ENCODE measurements at regions not wholly inside any gene's neighbourhood (a gene's known extent, or its start where the extent isn't known, plus 50 kb on each side); places are given as distances from the start of the nearest gene placed in this dataset.
"Not testable (repeated sequence)": the region's sequence is repeated elsewhere in the genome, so short reads cannot be mapped to it uniquely, and the experiment has no call there.

DNA sequence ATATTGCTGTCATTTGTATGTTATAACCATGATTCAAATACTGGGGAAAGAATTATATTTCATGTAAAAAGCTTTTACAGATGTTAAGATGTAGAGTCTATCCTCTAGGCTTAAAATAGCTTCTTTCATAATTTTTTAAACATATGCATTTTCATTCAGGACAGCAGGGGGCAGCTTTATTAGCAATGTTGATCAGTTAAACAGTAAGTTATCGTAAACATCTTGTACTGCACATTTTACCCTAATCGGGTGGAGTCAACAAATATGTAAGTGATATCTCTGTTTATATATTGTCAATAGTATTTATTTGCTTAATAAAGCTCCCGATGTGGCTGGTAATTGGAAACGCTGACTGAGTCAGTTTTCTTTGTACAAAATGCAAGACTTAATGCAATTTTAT lies 142.5 kb upstream of the MED14 start:
- H3K4me3 ChIP-seq (ENCODE audit: low read depth, low read length), result no peak overlapping the region
- TF ChIP-seq, protein P1, sequence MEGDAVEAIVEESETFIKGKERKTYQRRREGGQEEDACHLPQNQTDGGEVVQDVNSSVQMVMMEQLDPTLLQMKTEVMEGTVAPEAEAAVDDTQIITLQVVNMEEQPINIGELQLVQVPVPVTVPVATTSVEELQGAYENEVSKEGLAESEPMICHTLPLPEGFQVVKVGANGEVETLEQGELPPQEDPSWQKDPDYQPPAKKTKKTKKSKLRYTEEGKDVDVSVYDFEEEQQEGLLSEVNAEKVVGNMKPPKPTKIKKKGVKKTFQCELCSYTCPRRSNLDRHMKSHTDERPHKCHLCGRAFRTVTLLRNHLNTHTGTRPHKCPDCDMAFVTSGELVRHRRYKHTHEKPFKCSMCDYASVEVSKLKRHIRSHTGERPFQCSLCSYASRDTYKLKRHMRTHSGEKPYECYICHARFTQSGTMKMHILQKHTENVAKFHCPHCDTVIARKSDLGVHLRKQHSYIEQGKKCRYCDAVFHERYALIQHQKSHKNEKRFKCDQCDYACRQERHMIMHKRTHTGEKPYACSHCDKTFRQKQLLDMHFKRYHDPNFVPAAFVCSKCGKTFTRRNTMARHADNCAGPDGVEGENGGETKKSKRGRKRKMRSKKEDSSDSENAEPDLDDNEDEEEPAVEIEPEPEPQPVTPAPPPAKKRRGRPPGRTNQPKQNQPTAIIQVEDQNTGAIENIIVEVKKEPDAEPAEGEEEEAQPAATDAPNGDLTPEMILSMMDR (IDR thresholded peaks at IDR 0.05; ENCODE audit: low read depth, low read length), result peak; percentile 10; the same call in 1 of the 2 replicates

DNA sequence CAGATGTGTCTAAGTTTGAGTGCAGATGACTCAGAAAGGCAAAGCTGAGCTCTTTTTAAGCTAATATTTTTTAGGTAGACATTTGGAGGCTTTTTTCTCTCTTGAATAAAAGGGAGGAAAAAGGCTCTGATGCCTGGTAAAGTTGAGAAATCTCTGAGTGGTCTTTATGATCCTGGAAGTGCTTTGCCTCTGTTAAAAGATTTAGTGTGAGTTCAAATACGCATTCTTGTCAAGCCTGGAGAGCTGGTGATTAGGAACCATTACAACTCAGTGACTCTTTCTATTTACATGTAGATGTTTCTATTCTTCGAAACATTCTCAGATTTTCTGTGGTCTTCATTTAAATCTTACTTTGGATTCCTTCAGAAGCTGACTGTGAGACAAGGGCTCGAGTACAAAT lies 143.4 kb upstream of the MED14 start:
- TF ChIP-seq, protein P1 (IDR thresholded peaks at IDR 0.05; ENCODE audit: low read depth, low read length), result no peak
- H3K4me3 ChIP-seq (ENCODE audit: low read depth, low read length), result no peak overlapping the region

DNA sequence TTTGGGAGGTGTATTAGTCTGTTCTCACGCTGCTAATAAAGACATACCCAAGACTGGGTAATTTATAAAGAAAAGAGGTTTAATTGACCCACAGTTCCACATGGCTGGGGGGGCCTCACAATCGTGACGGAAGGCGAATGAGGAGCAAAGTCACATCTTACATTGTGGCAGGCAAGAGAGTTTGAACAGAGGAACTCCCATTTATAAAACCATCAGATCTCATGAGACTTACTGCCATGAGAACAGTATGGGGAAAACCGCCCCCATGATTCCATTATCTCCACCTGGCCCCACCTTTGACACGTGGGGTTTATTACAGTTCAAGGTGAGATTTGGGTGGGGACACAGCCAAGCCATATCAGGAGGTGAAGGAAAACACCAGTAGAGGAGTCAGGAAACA lies 143.8 kb upstream of the MED14 start:
- H3K4me3 ChIP-seq (ENCODE audit: low read depth, low read length), result not testable (repeated sequence)

DNA sequence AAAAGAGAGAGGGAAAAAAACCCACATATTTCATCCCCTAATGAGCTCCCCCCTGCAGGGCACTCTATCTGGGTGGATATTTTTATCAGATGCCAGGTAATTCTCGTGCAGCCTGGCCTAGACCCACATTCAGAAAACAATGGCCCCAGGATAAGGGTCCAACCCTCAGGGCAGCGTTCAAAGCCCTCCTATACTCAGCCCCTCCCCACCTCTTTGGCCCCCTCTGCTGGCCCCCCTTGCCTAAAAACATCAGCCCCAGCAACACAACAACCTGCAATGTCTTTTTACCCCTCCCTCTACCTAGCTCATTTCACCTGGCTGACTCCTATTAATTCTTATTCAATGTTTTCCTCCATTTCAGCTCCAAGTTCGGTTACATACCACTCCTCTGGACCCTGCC lies 145.4 kb upstream of the MED14 start:
- TF ChIP-seq, protein P1 (IDR thresholded peaks at IDR 0.05; ENCODE audit: low read depth, low read length), result no peak
- no peak overlapping the region for H3K4me3 ChIP-seq (ENCODE audit: low read depth, low read length)

DNA sequence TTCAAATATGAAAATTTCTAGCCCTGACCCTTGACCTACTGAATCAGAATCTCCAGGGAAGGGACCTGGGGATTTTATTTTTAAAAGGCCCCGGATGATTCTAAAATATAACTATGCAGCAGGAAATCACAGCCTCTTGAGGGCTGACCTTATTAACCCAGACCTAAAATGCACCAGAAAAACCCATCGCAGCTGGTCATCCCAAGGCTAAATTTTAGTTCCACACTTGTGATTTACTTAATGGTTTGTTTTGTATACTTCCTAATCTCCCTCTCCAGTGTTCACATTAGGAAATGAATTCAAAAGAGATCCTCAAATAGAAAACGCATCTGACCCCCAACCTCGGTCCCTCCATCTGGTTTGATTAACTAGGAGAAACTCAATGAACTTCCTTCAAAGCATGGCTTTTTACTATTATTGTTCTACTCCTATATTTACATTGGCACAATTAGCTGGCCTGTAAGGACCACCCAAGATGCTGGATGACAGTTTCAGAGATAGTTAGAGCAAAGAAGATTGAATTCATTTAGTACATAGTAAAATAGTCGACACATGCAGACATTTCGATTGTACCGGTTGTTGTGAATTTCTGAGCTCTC lies 147.8 kb upstream of the MED14 start:
- TF ChIP-seq, protein P1 (IDR thresholded peaks at IDR 0.05; ENCODE audit: low read depth, low read length), result no peak
- H3K4me3 ChIP-seq (ENCODE audit: low read depth, low read length), result no peak overlapping the region

DNA sequence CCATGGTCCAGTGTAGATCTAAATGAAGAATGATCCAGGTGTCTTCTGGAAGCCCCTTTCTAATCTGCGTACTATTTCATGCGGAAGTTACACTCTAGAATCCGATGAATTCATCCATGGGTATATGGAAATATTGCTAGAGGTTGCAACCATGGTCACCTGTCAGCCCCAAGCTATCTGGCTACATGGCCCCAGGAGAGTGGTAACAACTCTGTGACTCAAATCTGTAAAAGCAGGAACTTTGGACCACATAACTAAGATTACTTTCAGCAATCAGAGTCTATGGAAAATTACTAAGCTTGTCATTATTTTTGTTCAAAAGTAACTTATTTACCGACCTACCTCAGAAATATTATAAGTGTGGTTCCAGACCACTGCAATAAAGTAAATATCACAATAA lies 150.6 kb upstream of the MED14 start:
- TF ChIP-seq, protein P1 (IDR thresholded peaks at IDR 0.05; ENCODE audit: low read depth, low read length), result no peak
- no peak overlapping the region for H3K4me3 ChIP-seq (ENCODE audit: low read depth, low read length)

DNA sequence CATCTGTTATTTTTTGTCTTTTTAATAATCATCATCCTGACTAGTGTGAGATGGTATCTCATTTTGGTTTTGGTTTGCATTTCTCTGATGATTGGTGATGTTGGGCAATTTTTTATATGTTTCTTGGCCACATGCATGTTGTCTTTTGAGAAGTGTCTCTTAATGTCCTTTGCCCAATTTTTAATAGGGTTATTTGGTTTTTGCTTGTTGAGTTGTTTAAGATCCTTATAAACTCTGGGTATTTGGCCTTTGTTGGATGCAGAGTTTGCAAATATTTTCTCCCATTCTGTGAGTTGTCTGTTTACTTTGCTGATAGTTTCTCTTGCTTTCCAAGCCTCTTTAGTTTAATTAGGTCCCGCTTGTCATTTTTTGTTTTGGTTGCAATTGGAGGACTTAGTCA lies 152.1 kb upstream of the MED14 start:
- no peak overlapping the region for H3K4me3 ChIP-seq (ENCODE audit: low read depth, low read length)
- TF ChIP-seq, protein P1 (IDR thresholded peaks at IDR 0.05; ENCODE audit: low read depth, low read length), result no peak

DNA sequence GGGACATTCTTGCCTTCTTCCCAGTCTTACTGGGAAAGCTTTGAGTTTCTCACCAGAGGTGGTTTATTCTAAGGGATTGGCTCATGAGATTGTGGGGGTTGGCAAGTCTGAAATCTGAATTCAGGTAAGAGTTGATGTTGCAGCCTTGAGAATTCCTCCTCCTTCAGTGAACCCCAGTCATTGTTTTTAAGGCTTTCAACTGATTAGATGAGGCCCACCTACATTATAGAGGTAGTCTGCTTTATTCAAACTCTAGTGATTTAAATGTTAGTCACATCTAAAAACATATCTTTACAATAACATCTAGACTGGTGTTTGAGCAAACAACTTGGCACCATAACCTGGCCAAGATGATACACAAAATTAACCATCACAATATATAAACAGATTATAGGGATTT lies 156.5 kb upstream of the MED14 start:
- no peak overlapping the region for H3K4me3 ChIP-seq (ENCODE audit: low read depth, low read length)
- TF ChIP-seq, protein P1 (IDR thresholded peaks at IDR 0.05; ENCODE audit: low read depth, low read length), result no peak

Data from WI38 (cell line).